GM19468 (cell line): ENCODE measurements at regions not wholly inside any gene's neighbourhood (a gene's known extent, or its start where the extent isn't known, plus 50 kb on each side); places are given as distances from the start of the nearest gene placed in this dataset.
"Not testable (repeated sequence)": the region's sequence is repeated elsewhere in the genome, so short reads cannot be mapped to it uniquely, and the experiment has no call there.

ENCODE experiments used
- ATAC-seq: cut with Tn5 transposase; IDR thresholded peaks from one replicate; pipeline ENCODE4 v1.9.1; 2021; ENCODE audit warnings: mild to moderate bottlenecking, moderate library complexity, moderate number of reproducible peaks; ENCODE audit not compliant: unreplicated experiment; ENCODE audit errors: extremely low read depth

DNA sequence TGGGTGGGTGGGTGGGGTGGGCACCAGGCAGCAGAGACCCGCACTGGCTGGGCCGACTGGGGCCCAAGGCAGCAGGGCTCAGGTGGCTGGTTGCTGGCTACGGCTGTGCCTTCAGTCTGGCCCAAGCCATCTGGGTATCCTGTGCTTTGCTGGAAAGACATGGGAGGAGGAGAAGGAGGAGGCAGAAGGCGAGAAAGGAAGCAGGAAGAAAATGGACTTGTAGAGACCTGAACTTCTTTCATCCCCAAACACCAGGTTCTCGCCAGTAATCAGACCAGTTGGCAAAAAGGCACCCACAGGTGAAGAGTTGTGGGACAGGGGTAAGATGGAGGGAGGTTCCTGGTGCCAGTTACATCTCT lies 78.8 kb downstream of the IGLL1 start:
- no peak for ATAC-seq

DNA sequence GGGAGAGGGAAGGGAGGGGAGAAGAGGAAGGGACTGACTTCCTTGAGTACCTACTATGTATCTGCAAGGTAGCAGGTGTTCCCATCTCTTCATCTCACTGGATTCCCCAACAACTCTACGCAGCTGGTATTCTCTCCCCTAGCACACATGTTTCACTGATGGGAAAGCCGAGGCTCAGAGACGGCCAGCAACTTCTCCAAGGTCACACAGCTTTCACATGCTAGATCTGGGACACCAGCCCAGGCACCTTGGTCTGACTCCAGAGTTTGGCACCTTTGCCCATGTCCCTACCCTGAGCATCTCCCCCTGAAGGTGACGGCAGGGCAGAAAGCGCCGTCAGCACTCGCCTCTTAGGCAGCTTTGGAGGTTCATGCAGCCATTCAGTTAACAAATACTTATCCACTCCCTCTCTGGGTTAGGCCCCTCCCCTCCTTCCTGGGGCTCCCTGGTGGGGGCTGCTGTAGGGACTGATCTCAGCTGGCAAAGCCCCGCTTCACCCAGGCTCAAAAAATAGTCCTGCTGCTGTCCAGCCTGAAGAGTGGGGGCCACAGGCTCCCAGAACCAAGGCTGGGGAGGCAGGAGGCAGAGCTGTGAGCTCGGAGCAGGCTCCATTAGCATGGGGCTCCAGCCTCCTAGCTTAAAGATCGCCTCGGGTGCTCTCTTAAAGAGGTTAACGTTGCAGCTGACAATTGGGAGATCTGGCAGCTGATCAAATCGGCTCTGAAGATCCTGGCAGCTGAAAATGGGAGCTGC lies 79.4 kb downstream of the IGLL1 start:
- no peak for ATAC-seq

DNA sequence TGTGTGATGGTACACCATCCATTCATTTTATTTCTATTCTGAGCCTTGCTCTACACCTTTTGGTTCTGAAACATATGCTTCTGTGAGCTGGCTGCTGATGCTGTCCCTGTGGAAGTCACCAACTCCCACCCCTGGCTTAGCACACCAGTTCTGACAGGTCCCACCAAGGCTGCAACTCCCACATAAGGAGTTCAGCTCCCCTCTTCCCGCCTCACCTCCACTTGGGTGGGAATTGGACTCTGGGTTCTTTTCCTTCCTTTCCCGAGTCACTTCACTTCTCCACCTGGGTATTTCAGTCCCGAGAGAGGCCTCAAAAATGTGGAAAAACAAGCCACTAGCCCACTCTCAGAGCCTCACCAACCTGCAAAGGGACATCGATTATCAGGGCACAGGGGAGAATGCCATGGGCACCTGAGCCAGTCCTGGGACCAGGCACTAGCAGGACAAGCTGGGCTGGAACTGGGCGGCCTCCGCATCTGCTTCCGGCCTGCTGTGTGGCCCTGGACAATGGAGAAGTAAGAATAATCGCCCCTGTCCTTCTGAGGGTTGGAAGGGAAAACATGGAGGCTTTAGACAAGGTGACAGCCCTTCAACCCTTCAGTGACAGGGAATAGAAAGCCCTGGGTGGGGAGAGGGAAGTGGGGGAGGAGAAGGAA lies 80.1 kb downstream of the IGLL1 start:
- no peak for ATAC-seq

- no peak for ATAC-seq
Observed at GRCh38 chr22:23498811-23499798, 81.0 kb downstream of the IGLL1 start.

DNA sequence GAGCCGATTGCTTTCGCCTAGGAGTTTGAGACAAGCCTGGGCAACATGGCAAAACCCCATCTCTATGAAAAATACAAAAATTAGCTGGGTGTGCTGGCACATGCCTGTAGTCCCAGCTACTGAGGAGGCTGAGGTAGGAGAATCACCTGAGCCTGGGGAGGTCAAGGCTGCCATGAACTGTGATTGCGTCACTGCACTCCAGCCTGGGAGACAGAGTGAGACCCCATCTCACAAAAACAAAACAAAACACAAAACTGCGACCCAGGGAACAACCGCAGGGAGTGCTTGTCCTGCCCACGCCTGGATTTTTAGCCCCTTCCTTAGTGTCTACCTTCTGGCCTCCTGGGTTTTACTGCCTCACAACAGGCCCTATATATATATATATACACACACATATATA lies 82.2 kb downstream of the IGLL1 start:
- not testable (repeated sequence) for ATAC-seq

DNA sequence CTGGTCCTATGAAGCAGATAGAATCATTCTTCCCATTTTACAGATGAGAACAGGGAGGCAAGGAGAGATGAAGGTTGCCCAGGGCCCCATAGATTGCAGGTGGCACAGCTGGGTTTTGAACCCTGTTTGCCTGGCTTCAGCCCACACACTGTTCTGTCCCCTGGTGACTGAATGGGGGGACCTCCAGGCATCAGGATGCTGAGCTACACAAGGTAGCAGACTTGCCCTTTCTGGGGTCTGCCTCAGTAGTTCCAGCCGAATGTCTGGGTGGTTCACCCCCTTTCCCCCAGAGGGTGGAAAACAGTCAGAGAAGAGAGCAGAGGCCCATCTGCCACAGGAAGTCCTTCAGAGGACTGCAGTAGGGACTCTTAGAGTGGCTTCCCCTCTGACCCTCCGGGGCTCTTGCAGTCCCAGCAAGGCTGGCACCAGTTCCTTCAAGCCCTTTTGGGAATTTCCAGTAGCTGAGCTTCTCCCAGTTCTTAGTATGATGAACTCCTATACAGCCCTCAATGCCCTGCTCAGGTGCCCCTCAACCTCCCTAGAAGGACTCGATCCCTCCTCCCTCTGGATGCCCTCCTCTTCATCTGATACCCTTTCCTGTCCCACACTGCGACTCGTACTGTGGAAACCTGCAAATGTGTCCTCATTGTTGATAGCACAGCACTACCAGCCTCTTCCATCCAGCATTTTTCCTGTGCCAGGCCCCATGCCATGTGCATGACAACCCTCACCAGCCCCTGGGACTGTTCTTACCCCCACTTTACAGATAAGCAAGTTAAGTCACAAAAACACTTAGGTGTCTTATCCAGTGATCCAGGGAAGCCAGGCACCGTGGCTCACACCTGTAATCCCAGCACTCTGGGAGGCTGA lies 82.8 kb downstream of the IGLL1 start:
- no peak for ATAC-seq

- ATAC-seq = no peak
Observed at GRCh38 chr22:23496445-23496833, 83.7 kb downstream of the IGLL1 start.

DNA sequence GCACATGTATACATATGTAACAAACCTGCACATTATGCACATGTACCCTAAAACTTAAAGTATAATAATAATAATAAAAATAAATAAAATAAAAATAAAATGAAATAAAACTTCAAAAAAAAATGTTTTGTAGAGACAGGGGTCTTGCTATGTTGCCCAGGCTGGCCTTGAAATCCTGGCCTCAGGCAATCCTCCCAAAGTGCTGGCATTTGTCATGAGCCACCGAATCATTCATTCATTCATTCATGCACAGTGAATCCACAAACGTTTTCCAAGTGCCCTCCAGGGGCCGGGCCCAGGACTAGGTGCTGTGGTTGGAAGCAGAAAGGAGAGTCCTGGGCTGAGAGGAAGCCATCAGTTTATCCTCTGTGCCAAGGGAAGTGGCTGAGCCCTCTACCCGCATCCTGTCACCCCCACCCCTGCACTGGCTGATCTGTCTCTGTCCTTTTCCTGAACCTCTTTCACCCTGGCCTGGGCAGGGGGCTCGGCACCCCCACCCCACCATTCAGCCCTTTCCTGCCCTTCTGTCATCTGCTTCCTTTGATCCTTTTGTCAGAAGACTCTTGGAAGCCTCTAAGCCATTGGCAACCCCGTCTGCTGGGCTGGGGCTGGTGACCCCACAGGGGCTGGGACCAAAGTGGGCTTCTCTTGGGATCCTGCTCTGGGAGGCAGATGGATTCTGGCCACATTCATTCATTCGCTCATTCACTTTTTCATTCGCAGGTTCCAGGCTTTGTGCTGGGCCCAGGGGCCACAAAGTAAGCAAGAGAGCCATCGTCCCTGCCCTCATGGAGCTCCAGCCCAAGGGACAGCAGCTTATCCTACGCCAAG lies 84.3 kb downstream of the IGLL1 start:
- no peak for ATAC-seq

DNA sequence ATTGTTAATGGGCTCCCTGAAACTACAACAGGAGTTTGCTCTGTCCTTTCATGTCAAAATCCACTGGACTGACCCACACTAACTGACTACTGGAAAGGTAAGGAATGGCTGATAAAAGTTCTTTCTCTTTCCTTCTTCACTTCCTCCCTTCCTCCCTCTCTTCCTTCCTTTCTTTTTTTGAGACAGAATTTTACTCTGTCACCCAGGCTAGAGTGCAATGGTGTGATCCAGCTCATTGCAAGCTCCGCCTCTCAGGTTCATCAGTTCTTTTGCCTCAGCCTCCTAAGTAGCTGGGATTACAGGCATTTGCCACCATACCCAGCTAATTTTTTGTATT lies 85.2 kb downstream of the IGLL1 start:
- ATAC-seq = no peak

DNA sequence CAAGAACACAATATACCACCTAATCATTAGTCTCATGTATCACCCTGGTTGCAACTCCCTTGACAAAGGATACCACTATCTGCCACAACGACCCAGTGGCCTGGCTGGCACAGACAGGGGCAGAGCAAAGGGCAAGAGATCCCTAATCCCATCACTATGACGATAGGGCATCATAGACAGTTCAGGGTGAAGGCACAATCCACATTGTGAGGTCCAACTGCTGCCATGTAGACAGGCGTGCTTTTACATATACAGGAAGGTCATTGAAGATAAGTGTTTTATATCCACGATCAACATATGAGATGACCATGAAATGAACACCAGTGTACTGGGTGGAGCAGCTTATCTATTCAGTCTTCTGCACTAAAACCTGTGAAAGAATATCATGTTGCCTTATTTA lies 94.6 kb downstream of the IGLL1 start:
- no peak for ATAC-seq

DNA sequence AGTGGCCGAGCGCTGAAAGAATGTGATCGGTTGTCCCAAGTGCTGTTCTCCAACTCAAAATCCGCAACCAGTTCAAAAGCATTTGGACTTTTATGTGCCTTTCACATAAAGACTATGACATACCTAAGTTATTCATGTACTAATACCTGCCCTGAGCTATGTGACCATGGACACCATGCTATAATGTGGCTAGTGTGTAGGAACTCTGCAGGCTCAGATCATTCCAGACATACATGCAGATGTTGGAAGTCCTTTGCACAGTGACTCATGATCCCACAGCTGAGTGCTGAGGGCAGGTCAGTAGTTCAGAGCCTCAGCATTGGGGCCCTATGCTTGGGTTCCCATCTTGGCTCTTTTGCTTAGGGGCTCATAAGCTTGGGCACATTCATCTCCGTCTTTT lies 95.4 kb downstream of the IGLL1 start:
- ATAC-seq = no peak

GRCh38 chr22:23481369-23481768 lies 98.7 kb downstream of the IGLL1 start:
- no peak for ATAC-seq

- ATAC-seq = no peak
Observed at GRCh38 chr22:23478175-23478574, 101.9 kb downstream of the IGLL1 start.

- ATAC-seq = not testable (repeated sequence)
Observed at GRCh38 chr22:23474531-23474930, 105.6 kb downstream of the IGLL1 start.

- no peak for ATAC-seq
Observed at GRCh38 chr22:23473901-23474300, 106.2 kb downstream of the IGLL1 start.

GRCh38 chr22:23472376-23472775 lies 107.7 kb downstream of the IGLL1 start:
- ATAC-seq = not testable (repeated sequence)

DNA sequence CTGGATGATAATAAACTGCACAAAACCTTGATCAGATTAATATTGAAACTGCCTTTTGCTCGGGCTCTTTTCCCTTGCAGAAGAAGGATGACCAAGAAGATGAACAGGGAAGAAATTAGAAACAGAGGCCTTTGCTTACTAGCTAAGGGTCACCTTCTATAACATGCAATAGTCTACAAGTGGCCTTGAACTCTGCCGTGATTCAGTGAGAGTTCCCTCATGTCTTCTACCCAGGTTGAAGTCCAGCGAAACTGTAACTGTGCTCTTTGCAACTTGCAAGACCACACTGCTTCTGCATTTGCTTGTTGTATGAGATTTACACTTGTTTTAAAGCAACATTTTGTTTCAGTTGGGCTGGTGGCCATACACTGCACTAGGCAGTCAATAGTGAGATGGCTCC lies 108.4 kb downstream of the IGLL1 start:
- ATAC-seq = no peak

- ATAC-seq = no peak
Observed at GRCh38 chr22:23470811-23471389, 109.2 kb downstream of the IGLL1 start.
